RWPE1 (cell line): ENCODE measurements at regions not wholly inside any gene's neighbourhood (a gene's known extent, or its start where the extent isn't known, plus 50 kb on each side); places are given as distances from the start of the nearest gene placed in this dataset.
"Not testable (repeated sequence)": the region's sequence is repeated elsewhere in the genome, so short reads cannot be mapped to it uniquely, and the experiment has no call there.

Experiments
- CTCF ChIA-PET: fragments of 350-600 bp; sonication (Branson Sonifier 250); formaldehyde crosslinking; extraction: SDS; loops from one replicate; lab custom pipeline; 2021; lab: Yijun Ruan, JAX
- POLR2A ChIA-PET: fragments of 400-600 bp; formaldehyde crosslinking; extraction: SDS; loops from one replicate; lab custom pipeline; 2020; ENCODE audit warnings: antibody characterized with exemption; ENCODE audit not compliant: low non-redundant PET; lab: Yijun Ruan, JAX
- DNase-seq: peaks from one replicate; pipeline ENCODE4 v3.0.0; 2012; ENCODE audit warnings: low spot score
- H3K27ac ChIP-seq: fragments of 450-650 bp; 2 replicates; pipeline ENCODE4 v1.5.1; 2017
- TF ChIP-seq, protein P1 (sequence below): fragments of 450-650 bp; conservative IDR thresholded peaks from 2 replicates; pipeline ENCODE4 v1.5.1; 2017; ENCODE audit warnings: low read depth, mild to moderate bottlenecking

DNA sequence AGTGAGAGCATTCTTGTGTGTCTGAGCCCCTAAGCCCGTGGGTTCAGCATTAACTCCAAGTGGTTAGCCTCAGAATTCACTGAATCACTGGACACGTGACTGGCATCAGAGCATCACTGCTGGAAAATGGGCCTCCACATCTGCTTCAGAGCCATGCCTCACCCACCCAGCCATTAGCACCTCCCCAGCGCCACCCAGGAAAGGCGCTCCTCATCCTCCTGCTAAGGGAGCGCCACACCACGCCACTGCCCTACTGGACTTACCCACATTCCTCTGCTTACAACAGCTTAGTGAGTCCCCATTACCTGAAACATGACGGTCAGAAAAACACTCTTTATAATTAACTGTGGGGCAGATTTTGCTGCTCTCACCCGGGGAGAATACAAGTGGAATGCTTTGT is 442.6 kb upstream of the MYT1L start:
- no peak overlapping the region for H3K27ac ChIP-seq
- no peak for DNase-seq
- TF ChIP-seq, protein P1, sequence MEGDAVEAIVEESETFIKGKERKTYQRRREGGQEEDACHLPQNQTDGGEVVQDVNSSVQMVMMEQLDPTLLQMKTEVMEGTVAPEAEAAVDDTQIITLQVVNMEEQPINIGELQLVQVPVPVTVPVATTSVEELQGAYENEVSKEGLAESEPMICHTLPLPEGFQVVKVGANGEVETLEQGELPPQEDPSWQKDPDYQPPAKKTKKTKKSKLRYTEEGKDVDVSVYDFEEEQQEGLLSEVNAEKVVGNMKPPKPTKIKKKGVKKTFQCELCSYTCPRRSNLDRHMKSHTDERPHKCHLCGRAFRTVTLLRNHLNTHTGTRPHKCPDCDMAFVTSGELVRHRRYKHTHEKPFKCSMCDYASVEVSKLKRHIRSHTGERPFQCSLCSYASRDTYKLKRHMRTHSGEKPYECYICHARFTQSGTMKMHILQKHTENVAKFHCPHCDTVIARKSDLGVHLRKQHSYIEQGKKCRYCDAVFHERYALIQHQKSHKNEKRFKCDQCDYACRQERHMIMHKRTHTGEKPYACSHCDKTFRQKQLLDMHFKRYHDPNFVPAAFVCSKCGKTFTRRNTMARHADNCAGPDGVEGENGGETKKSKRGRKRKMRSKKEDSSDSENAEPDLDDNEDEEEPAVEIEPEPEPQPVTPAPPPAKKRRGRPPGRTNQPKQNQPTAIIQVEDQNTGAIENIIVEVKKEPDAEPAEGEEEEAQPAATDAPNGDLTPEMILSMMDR, result no peak
- ChIA-PET CTCF (no interaction called here), POLR2A (no interaction called here)

DNA sequence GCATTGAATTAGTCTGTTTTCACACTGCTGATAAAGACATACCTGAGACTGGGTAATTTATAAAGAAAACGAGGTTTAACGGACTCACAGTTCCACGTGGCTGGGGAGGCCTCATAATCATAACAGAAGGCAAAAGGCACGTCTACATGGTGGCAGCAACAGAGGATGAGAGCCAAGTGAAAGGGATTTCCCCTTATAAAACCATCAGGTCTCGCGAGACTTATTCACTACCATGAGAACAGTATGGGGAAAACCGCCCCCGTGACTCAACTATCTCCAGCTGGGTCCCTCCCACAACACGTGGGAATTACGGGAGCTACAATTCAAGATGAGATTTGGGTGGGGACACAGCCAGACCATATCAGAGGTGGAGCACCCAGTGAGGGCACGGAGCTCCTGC is 442.0 kb upstream of the MYT1L start:
- POLR2A ChIA-PET, H3K27ac ChIP-seq, CTCF ChIA-PET, DNase-seq: not testable (repeated sequence)

DNA sequence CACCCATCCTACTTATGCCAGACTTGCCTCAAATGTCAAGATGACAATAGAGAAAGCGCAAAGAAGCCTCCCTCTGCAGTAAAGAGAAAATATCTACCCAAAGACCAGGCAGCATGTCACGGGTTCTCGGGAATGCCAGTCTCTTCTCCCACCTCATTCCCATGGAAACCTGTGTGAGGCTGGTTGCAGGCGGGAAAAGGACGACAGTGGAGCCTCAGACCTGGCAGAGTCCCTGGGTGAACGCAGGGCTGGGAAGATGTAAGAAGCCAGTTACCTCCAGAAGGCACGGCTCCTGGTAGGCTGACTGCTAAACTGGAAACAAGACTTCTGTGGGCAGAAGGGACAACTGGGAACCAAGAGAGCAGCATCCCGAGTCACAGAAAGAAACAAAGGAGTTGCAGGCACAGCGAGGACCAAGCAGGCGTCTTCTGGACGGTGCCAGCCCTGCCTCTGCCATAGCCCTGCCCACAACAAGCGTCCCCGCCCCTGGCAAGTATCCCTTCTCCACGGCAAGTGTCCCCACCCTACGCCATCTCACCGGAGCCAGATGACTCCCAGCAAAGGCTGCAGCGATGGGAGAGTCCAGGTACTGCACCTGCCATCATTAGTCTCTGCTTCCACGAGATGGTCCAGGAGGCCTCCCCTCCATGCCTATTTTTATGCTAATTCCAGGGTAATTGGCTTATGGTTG is 440.8 kb upstream of the MYT1L start:
- H3K27ac ChIP-seq, result no peak overlapping the region
- ChIA-PET POLR2A (no interaction called here), CTCF (no interaction called here)
- TF ChIP-seq, protein P1, result no peak
- DNase-seq, result no peak

DNA sequence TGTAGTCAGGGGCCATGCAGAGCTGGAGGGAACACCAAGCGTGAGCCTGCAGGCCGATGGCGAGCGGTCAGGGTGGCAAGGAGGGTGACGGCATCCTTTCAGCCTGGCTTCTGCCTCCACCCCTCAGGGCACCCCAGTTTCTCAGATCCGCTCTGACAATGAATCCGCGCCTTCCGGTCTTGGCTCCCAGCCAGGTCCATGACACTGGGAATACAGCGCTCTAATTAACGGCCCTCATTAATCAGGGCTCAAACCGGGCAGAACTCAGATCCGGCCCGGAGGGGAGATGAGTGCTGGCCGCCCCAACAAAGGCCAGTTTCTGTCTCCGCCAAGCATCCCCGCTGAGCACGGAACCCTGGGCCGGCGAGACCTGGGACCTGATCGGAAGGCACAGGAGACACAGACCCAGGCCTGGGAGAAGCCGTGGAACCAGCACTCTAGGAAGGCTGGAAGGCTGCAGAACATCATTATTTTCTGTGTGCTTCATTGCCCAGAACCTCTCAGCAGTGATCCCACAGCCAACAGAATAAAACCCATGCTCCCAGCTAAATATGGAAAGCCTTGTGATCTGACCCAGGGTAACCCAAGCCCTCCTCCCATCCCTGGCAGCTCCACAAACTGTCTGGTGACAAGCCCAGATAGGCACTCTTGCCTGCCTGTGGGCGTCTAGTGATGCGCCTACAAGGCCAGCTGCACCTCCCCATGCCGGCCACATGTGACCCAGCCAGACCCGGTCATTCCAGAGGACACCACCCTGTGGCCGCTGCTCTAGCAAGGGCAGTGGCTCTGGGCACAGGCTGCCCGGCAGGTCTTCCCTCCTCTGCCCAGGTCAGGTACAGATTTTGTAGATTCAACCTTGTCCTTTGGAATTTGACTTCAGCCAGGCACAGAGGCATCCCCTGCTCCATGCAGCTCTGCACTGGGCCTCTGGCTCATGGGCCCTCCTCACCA is 438.7 kb upstream of the MYT1L start:
- no peak for DNase-seq
- no peak overlapping the region for H3K27ac ChIP-seq
- ChIA-PET POLR2A (interaction anchor here (0.5 kb wide), 1 partner anchor 66 kb away, joined by 6 read pairs; no protein-coding TSS in a partner anchor), CTCF (interaction anchor here (0.5 kb wide), 1 partner anchor 27 kb away, joined by 3 read pairs; no protein-coding TSS in a partner anchor)
- TF ChIP-seq, protein P1, result no peak

DNA sequence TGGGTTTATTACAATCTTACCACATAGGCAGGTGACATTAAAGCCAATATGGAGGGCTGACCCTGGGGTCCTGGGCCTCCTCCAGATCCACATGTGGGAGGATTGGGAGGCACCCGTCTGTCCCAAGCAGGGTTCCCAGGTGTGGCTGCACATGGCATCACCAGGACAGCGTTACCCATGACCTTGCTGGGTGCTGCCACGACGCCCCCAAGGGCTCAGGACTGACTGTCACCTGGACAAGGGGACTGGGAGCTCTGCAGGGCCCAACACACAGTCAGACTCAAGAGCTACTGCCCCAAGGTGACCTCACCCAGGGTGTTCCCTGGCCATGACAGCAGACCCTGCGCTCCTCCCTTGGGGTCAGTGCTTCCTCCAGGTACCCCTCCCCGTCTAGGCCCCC is 437.4 kb upstream of the MYT1L start:
- DNase-seq, result no peak
- CTCF ChIA-PET, result no interaction called here
- TF ChIP-seq, protein P1, result no peak
- no peak overlapping the region for H3K27ac ChIP-seq
- POLR2A ChIA-PET, result no interaction called here

DNA sequence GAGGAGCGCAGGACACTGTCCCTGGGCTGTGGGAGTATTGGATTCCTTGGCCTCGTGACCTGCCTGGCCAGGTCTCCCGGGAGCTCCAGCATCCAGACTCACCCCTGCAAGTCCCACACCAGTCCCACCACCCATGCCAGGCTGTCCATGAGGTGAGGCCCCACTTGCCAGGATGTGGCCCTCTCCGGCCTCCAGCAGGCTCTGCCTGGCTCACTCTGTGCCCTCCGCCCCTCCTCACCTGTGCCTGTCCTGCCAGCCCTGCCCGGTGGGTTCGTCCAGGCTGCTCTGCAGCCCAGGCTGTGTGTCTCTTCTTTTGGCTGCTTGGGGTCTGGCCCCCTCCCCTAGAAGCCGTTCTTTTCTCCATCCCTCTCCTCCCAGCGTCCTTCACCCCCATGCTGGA is 436.8 kb upstream of the MYT1L start:
- TF ChIP-seq, protein P1, result no peak
- DNase-seq, result no peak
- POLR2A ChIA-PET, result no interaction called here
- CTCF ChIA-PET, result no interaction called here
- no peak overlapping the region for H3K27ac ChIP-seq
